Fibroblast of pulmonary artery (primary cell): ENCODE measurements at regions not wholly inside any gene's neighbourhood (a gene's known extent, or its start where the extent isn't known, plus 50 kb on each side); places are given as distances from the start of the nearest gene placed in this dataset.
"Not testable (repeated sequence)": the region's sequence is repeated elsewhere in the genome, so short reads cannot be mapped to it uniquely, and the experiment has no call there.

Experiments
- DNase-seq: peaks from one replicate; pipeline ENCODE4 v3.0.0-alpha.2; 2010; ENCODE audit warnings: low read depth
- H3K4me3 ChIP-seq: replicated peaks from 2 replicates; pipeline ENCODE4 v1.5.1; 2011; ENCODE audit warnings: low read depth, mild to moderate bottlenecking, control low read depth, low read length, moderate library complexity
- TF ChIP-seq, protein P1 (sequence below): IDR thresholded peaks from 2 replicates; pipeline ENCODE4 v1.5.1; 2011; ENCODE audit warnings: mild to moderate bottlenecking, control low read depth, low read length, inconsistent platforms; ENCODE audit errors: missing control alignments

DNA sequence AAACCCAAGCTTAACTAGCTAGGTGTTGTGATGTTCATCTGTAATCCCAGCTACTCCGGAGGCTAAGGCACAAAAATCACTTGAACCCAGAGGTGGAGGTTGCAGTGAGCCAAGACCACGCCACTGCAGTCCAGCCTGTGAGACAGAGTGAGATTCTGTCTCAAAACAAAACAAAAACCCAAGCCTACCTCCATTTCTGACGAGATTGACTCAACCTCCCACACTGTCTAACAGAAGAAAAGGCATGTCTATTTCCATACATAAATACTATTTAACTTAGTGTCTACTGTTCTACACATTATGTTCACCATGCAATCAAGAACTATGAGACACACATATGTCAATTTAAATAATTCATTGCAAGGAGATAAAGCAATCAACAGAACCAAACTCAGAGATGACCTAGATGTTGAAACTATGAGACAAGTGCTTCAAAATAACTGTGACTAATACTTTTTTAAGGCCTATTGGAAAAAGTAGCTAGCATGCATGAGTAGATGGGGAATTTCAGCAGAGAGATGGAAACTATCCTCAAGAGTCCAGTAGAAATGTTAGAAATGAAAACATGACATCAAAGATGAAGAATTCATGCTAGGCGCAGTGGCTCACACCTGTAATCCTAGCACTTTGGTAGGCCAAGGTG is 75.9 kb upstream of the DHRS4 start:
- no peak for DNase-seq
- TF ChIP-seq, protein P1, sequence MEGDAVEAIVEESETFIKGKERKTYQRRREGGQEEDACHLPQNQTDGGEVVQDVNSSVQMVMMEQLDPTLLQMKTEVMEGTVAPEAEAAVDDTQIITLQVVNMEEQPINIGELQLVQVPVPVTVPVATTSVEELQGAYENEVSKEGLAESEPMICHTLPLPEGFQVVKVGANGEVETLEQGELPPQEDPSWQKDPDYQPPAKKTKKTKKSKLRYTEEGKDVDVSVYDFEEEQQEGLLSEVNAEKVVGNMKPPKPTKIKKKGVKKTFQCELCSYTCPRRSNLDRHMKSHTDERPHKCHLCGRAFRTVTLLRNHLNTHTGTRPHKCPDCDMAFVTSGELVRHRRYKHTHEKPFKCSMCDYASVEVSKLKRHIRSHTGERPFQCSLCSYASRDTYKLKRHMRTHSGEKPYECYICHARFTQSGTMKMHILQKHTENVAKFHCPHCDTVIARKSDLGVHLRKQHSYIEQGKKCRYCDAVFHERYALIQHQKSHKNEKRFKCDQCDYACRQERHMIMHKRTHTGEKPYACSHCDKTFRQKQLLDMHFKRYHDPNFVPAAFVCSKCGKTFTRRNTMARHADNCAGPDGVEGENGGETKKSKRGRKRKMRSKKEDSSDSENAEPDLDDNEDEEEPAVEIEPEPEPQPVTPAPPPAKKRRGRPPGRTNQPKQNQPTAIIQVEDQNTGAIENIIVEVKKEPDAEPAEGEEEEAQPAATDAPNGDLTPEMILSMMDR = no peak
- no peak overlapping the region for H3K4me3 ChIP-seq

DNA sequence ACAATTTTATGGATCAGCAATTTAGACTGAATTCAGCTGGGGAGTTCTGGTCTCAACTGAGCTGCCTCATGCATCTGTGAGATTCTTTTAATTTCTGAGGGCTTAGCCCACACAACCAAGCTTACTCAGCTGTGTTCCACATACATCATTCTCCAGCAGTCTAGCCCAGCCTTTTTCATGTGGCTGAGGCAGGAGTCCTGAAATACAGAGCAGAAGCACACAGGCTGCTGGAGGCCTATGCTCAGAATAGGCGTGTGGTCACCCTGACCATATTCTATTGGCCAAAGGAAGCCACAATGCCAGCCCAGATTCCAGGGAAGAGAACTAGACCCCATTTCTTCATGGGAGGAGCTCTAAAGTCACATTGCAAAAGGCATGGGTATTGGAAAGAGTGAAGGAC is 72.3 kb upstream of the DHRS4 start:
- TF ChIP-seq, protein P1 = no peak
- no peak overlapping the region for H3K4me3 ChIP-seq
- no peak for DNase-seq

DNA sequence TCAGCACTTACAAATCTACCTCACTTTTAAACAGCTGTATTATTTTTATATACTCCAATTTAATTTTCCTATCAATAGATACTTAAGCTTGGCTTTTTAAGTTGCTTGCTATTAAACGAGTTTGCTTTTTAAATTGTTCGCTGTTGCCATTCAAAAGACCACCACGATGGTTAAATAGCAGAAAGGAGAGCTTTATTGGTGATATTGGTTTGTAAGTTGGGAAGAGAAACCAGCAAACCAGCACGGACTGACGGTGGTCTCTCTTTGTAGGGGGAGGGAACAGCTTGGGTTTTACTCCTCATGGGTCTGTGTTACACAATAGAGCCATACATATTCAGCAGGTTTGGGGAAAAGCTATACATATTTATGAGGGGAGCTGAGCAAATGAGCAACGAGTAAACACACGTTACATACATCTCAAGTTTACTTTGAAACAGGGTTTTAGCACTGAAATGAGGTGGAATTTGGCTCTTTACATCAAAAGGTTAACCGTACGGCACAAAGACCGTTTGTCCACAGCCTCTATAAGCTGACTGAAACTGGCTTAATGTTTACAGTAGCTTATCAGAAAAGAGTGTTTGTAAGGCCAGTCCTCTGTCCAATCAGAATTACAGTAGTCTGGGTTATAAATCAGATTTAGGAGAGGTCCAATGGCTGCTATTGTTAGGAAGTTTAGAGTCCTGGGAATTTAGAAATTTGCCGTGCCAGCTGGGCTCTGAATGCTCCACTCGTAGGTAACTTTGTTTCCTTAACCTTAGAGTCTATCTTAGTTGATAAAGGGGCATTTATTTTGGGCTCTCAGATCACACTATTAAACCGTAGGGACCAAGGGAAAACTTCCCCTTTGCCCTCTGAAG is 69.7 kb upstream of the DHRS4 start:
- TF ChIP-seq, protein P1 = no peak
- H3K4me3 ChIP-seq = no peak overlapping the region
- no peak for DNase-seq

DNA sequence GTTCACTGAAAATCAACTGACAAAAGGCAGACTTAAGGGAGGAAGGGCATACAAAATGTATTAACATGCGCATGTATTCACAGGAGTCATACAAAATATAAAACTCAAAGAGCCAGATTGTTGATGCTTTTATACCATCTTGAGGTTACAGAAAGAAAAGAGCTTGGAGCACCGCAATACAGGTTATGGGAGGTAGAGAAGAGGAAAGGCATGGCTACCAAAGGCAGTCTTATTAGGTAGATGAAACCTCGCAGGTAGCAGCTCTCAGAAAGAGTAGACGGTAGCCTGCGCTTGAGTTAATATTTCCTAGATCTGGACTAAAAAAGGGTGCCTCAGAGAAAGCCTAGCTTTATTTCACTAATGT is 69.0 kb upstream of the DHRS4 start:
- TF ChIP-seq, protein P1 = no peak
- no peak overlapping the region for H3K4me3 ChIP-seq
- DNase-seq = no peak

DNA sequence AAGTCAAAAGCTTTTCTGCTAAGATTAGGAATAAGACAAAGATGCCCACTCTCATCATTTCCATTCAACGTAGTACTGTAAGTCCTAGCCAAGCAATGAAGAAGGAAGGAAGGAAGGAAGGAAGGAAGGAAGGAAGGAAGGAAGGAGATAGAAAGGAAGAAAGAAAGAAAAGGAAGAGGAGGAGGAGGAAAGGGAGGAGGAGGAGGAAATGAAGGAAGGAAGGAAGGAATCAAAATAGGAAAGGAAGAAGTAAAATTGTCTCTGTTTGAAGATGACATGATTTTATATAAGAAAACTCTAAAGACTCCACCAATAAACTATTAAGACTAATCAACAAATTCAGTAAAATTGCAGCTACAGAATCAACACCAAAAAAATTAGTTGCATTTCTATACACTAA is 66.0 kb upstream of the DHRS4 start:
- TF ChIP-seq, protein P1 = no peak
- no peak overlapping the region for H3K4me3 ChIP-seq
- DNase-seq = no peak

DNA sequence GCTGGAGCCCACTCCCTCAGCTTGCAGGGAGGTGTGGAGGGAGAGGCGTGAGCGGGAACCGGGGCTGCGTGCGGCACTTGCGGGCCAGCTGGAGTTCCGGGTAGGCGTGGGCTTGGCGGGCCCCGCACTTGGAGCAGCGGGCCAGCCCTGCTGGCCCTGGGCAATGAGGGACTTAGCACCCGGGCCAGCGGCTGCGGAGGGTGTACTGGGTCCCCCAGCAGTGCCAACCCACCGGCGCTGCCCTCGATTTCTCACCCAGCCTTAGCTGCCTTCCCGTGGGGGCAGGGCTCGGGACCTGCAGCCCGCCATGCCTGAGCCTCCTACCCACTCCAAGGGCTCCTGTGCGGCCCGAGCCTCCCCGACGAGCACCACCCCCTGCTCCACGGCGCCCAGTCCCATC is 61.9 kb upstream of the DHRS4 start:
- DNase-seq, H3K4me3 ChIP-seq: not testable (repeated sequence)

DNA sequence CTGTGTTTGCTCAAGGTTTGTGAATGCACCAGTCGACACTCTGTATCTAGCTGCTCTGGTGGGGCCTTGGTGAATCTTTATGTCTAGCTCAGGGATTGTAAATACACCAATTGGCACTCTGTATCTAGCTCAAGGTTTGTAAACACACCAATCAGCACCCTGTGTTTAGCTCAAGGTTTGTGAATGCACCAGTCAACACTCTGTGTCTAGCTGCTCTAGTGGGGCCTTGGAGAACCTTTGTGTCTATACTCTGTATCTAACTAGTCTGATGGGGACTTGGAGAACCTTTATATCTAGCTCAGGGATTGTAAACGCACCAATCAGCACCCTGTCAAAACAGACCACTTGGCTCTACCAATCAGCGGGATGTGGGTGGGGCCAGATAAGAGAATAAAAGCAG is 61.3 kb upstream of the DHRS4 start:
- DNase-seq, H3K4me3 ChIP-seq: not testable (repeated sequence)
